Spleen (tissue), 7 donors: ENCODE measurements at regions not wholly inside any gene's neighbourhood (a gene's known extent, or its start where the extent isn't known, plus 50 kb on each side); places are given as distances from the start of the nearest gene placed in this dataset.

ENCODE experiments used
- POLR2A ChIP-seq, 3 donors: fragments of 450-650 bp; IDR thresholded peaks; one replicate each; pipeline ENCODE4 v1.5.1; 2017; ENCODE audit warnings: antibody characterized with exemption in 3 of 3, mild to moderate bottlenecking in 1 of 3
- TF ChIP-seq, protein P1 (sequence below), 11 experiments: fragments of 200-600 bp in 7 of 11; fragments of 450-650 bp in 4 of 11; sonication (generic) in 4 of 11; IDR thresholded peaks in 8 of 11; conservative IDR thresholded peaks in 3 of 11; 1 replicate in 7 of 11; 2 replicates in 4 of 11; pipeline versions ENCODE4 v1.4.0 to v1.8.0; 2016 to 2021; ENCODE audit warnings: antibody characterized with exemption in 11 of 11, inconsistent platforms in 4 of 11, mild to moderate bottlenecking in 1 of 11
- donor health status: DM: no; HTN: no; CAD: no; lungs with moderate emphysema.
- donor health status: DM: no; HTN: no; CAD: no.
- donor health status: DM: no; HTN: no; CAD: no.

DNA sequence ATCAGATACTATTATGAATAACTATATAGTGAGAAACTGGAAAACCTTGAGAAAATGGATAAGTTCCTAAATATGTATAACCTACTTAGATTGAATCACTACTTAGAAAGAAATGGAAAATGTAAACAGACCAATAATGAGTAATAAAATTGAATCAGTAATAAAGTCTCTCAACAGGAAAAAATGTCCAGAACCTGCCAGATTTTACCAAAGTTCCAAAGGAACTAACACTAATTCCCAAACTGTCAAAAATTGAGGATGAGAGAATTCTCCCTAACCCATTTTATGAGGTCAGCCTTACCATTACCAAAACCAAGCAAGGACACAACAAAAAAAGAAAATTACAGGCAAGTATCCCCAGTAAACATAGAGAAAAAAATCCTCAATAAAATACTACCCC lies 272.0 kb downstream of the RPAP3 start:
- TF ChIP-seq, protein P1, sequence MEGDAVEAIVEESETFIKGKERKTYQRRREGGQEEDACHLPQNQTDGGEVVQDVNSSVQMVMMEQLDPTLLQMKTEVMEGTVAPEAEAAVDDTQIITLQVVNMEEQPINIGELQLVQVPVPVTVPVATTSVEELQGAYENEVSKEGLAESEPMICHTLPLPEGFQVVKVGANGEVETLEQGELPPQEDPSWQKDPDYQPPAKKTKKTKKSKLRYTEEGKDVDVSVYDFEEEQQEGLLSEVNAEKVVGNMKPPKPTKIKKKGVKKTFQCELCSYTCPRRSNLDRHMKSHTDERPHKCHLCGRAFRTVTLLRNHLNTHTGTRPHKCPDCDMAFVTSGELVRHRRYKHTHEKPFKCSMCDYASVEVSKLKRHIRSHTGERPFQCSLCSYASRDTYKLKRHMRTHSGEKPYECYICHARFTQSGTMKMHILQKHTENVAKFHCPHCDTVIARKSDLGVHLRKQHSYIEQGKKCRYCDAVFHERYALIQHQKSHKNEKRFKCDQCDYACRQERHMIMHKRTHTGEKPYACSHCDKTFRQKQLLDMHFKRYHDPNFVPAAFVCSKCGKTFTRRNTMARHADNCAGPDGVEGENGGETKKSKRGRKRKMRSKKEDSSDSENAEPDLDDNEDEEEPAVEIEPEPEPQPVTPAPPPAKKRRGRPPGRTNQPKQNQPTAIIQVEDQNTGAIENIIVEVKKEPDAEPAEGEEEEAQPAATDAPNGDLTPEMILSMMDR (IDR thresholded peaks at IDR 0.05 in 8 of 11, conservative IDR thresholded peaks at IDR 0.05 in 3 of 11): no peak
- no peak for TF ChIP-seq POLR2A (IDR thresholded peaks at IDR 0.05)
